ENCODE measurements at regions not wholly inside any gene's neighbourhood (a gene's known extent, or its start where the extent isn't known, plus 50 kb on each side); places are given as distances from the start of the nearest gene placed in this dataset.

DNA sequence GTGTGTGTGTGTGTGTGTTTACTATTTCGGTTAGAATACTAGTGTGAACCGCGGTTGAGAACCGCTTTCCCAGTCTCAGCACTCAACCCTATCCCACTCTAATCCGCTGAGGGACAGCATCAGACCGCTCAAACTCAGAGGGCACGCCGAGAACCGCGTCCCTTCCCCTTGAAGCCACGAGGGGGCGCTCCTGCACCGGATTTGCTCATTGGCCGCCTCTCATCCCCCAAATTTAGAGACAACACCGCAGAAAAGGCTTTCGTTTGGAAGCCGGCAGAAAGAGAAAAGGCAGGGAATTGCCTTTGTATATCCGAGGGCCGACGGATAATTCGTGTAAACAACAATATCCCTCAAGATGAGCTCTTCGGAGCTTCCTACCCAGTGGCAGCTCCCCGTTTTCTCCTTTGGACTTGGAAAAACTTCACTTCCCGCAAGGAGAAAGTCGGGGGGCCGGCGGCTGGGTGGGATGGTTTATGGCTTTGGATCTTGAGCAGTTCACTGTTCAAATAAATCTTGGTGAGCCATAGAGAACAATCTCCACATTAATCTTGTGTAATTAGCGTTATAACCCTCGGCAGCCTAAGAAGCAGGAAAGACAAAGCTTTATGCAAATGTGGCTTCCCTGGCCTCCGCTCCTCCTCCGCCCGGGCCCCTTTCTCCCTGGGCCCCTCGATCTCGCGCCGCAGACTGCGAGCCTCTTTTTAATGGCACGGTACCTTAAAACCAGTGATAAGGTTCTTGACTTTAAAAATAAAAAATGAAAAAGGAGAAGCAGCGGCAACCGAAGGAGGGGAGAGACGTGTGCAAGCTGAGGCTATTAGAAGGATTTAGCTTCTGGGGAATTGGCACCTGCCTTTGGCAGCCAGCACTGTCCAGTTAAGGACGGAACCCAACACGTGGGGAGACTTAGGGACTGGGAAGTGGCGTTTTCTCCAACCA lies 296.8 kb downstream of the PARP8 start:
- Mint-ChIP-seq H3K36me3 (ENCODE audit: low read depth) (no peaks in the 10 kb centered on the region), H3K27ac (no peak overlapping the region), H3K4me1 (peaks cover 21% of the 10 kb centered on the region), H3K27me3 (ENCODE audit: low read depth) (peaks cover 74% of the 10 kb centered on the region), H3K4me3 (peak overlapping the region; percentile 85 to 89 (median 87)), H3K9me3 (no peaks in the 10 kb centered on the region)
- TF ChIP-seq, protein P1, sequence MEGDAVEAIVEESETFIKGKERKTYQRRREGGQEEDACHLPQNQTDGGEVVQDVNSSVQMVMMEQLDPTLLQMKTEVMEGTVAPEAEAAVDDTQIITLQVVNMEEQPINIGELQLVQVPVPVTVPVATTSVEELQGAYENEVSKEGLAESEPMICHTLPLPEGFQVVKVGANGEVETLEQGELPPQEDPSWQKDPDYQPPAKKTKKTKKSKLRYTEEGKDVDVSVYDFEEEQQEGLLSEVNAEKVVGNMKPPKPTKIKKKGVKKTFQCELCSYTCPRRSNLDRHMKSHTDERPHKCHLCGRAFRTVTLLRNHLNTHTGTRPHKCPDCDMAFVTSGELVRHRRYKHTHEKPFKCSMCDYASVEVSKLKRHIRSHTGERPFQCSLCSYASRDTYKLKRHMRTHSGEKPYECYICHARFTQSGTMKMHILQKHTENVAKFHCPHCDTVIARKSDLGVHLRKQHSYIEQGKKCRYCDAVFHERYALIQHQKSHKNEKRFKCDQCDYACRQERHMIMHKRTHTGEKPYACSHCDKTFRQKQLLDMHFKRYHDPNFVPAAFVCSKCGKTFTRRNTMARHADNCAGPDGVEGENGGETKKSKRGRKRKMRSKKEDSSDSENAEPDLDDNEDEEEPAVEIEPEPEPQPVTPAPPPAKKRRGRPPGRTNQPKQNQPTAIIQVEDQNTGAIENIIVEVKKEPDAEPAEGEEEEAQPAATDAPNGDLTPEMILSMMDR (IDR thresholded peaks at IDR 0.05; ENCODE audit: unreplicated experiment in 3 of 3): peak; percentile 94 to 97 (median 95)

DNA sequence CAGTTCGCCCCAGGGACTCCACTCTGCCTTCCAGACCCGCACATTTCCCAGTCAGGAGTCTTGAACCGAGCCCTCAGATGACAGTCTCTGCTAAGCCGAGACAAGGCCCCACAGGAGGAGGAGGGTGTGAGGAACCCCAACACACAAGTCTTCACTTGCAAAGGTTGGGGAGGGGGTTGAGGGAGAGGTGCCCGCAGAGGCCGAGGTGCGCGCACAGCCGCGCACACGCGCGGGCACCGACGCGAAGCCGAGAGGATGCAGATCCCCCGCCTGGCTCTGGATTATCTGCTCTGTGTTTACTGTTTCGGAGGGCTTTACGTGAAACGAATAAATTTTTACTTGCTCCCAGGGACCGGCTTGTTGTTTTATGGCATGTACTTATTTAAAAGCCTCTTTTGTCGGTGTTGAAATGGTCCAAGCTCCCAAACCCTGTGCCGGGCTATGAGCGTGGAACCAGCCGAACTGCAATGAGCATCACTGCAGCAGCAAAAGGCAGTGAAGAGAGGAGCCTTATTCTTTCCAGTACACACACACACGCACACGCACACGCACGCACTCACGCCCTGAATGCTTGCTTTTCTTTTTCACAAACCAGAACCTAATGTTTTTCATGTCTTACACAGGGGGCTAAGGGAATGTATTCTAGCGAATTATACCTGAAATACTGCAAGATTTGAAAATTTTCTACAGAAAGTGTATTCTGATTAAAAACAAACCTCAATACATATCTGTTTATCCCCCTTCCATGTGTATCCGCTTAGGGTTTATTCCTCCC lies 297.7 kb downstream of the PARP8 start:
- Mint-ChIP-seq H3K4me3 (peak overlapping the region; percentile 73 to 85 (median 83)), H3K4me1 (peaks cover 31% of the 10 kb centered on the region), H3K27ac (no peak overlapping the region), H3K27me3 (ENCODE audit: low read depth) (peaks cover 79% of the 10 kb centered on the region), H3K36me3 (ENCODE audit: low read depth) (no peaks in the 10 kb centered on the region), H3K9me3 (no peaks in the 10 kb centered on the region)
- TF ChIP-seq, protein P1 (IDR thresholded peaks at IDR 0.05; ENCODE audit: unreplicated experiment in 3 of 3): no peak

DNA sequence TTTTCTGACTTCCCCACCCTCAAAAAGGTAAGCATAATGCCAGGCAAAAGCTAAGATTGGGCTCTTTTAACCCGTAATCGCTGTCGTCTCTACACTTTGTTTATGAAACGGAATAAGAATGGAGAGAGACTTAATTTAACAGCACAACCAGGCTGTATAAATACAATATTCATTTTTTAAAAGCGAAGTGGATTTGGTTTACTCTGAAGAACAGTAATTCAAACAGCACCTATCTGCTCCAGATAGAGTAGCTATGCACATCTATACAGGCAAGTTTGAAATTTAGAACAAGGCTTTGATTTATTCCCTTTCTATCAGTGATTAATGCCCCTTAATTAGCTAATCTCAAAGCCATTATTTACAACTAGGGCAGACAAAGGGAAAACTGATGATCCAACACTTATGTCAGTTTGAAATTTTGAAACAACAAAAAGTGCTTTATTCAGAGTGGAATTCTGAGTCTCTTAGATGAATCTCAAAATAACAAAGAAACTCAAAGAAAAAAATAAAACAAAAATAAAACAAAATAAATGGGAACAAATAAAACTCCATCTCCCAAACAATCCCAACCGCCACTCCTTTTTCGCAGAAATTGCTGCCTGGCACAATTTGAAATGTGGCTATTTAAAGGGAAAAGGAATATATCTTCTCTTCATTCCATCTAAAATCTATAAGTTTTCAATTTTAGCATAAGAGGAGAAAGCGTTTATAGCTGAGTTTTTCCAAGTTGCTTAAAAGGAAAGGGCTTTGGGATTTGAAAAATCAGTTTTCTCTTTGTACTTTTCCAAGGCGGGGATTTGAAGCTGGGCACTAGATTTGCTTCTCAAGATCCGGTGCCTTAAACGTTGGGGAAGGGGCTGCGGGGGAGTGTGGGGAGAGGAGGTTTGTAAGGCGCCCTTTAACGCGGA lies 298.6 kb downstream of the PARP8 start:
- peaks cover 82% of the 10 kb centered on the region for H3K27me3 Mint-ChIP-seq (ENCODE audit: low read depth)
- H3K4me1 Mint-ChIP-seq: peaks cover 39% of the 10 kb centered on the region
- no peak overlapping the region for H3K27ac Mint-ChIP-seq
- H3K36me3 Mint-ChIP-seq (ENCODE audit: low read depth): no peaks in the 10 kb centered on the region
- TF ChIP-seq, protein P1 (IDR thresholded peaks at IDR 0.05; ENCODE audit: unreplicated experiment in 3 of 3): no peak
- H3K9me3 Mint-ChIP-seq: no peaks in the 10 kb centered on the region
- peak overlapping the region; percentile 70 to 83 (median 73) for H3K4me3 Mint-ChIP-seq

DNA sequence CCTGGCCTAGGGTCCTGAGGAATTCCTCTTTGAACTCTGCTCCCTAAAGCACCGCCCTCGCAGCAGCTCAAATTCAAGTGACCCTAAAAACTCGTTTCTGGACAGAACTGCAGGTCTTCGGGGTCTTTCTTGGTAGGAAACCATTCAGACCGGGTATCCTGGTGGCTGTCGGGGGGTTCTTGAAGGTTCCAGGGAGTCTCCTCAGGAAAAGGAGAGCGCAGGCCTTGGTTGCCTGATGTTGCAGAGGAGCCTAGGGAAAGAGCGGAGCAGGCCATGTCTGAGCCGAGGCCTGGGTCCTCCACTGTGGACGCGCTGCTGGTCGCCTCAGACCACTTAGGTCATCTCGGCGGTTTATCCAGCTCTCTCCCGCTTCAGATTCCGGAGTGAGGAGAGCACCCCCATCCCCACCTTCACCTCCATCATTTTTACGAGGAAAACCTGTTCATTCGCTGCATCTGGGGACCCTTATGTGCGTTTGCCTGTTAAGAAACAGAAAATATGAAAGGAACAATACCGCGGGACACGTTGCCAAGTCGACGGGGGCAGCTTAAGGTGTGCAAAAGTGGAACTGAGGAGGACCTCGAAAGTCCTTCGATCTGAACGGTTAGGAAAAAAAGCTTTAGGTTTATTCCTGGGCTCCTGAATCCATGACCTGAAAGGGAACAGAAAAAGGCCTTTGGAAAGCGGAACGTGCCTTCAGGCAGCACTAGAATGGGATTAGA lies 299.4 kb downstream of the PARP8 start:
- Mint-ChIP-seq H3K9me3 (no peaks in the 10 kb centered on the region), H3K27ac (no peak overlapping the region), H3K4me3 (peak overlapping the region; percentile 14 to 84 (median 42)), H3K4me1 (peaks cover 42% of the 10 kb centered on the region), H3K27me3 (ENCODE audit: low read depth) (peaks cover 85% of the 10 kb centered on the region), H3K36me3 (ENCODE audit: low read depth) (no peaks in the 10 kb centered on the region)
- TF ChIP-seq, protein P1 (IDR thresholded peaks at IDR 0.05; ENCODE audit: unreplicated experiment in 3 of 3): no peak

DNA sequence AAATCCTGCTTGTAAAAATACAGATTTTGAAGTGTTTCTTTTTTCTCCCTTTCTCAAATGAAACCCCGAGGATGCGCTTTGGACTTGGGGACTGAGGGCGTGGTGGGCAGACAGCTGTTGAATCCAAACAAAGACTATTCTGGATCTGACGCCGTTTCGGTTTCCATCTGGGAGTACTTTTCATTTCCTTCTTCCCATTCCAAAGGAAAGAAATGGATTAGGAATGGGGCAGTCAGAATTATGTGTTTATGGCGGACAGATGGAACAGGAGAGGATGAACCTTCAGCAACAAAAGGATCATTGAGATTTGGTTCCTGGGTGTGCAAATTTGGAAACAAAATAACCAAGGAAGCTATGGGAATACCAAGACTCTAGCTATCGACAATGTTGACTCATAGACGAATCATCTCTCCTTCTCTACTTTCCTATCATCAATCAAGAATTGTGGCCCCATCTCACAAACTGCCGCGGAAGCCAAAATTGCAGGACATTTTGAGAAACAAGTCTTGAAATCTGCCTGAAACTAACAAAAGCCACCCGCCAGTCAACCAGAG lies 300.6 kb downstream of the PARP8 start:
- TF ChIP-seq, protein P1 (IDR thresholded peaks at IDR 0.05; ENCODE audit: unreplicated experiment in 3 of 3): no peak
- H3K27me3 Mint-ChIP-seq (ENCODE audit: low read depth): peaks cover 96% of the 10 kb centered on the region
- peak overlapping the region in 2 of 3 experiments; percentile 66 to 73 for H3K27ac Mint-ChIP-seq
- no peaks in the 10 kb centered on the region for H3K36me3 Mint-ChIP-seq (ENCODE audit: low read depth)
- peaks cover 42% of the 10 kb centered on the region for H3K4me1 Mint-ChIP-seq
- peak overlapping the region; percentile 69 to 84 (median 73) for H3K4me3 Mint-ChIP-seq
- no peaks in the 10 kb centered on the region for H3K9me3 Mint-ChIP-seq
